GM13977 (cell line): ENCODE measurements at regions not wholly inside any gene's neighbourhood (a gene's known extent, or its start where the extent isn't known, plus 50 kb on each side); places are given as distances from the start of the nearest gene placed in this dataset.

Source experiments
- DNase-seq: peaks from one replicate; pipeline ENCODE4 v3.0.0; 2012; ENCODE audit warnings: low spot score
- in situ Hi-C: fragments of 300-500 bp; cut with MboI; formaldehyde crosslinking; loops from one replicate; pipeline ENCODE4 v1.12.0; 2022; ENCODE audit warnings: low sequenced_read_pairs, low pct_unique_long_range_greater_than_20kb, mixed read lengths, inconsistent platforms; ENCODE audit not compliant: unreplicated experiment
- TF ChIP-seq, protein P1 (sequence below): IDR thresholded peaks from 2 replicates; pipeline ENCODE4 v1.5.1; 2012; ENCODE audit warnings: mild to moderate bottlenecking, control low read depth; ENCODE audit not compliant: insufficient read depth; ENCODE audit errors: extremely low read depth, missing control alignments

DNA sequence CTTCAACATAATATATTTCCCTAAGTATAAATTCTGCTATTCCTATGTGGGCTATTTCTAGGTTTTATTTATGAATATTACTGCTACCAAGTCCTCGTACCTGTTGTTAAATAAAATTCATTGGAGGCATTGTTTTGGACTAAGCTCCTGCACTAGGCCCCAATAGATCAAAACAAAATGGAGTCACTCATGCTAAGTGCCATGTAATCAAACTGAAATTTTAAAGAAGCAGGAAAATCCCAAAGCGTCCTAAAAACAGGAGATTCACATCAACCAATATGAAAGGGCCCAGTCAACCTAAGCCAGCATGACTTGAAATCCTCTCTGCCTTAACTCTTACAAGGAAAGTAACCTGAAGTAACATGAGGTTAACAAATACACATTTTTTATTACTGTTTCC lies 743.2 kb downstream of the TRAM1L1 start:
- DNase-seq = no peak
- TF ChIP-seq, protein P1, sequence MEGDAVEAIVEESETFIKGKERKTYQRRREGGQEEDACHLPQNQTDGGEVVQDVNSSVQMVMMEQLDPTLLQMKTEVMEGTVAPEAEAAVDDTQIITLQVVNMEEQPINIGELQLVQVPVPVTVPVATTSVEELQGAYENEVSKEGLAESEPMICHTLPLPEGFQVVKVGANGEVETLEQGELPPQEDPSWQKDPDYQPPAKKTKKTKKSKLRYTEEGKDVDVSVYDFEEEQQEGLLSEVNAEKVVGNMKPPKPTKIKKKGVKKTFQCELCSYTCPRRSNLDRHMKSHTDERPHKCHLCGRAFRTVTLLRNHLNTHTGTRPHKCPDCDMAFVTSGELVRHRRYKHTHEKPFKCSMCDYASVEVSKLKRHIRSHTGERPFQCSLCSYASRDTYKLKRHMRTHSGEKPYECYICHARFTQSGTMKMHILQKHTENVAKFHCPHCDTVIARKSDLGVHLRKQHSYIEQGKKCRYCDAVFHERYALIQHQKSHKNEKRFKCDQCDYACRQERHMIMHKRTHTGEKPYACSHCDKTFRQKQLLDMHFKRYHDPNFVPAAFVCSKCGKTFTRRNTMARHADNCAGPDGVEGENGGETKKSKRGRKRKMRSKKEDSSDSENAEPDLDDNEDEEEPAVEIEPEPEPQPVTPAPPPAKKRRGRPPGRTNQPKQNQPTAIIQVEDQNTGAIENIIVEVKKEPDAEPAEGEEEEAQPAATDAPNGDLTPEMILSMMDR = no peak
- in situ Hi-C loops = no loop called here

DNA sequence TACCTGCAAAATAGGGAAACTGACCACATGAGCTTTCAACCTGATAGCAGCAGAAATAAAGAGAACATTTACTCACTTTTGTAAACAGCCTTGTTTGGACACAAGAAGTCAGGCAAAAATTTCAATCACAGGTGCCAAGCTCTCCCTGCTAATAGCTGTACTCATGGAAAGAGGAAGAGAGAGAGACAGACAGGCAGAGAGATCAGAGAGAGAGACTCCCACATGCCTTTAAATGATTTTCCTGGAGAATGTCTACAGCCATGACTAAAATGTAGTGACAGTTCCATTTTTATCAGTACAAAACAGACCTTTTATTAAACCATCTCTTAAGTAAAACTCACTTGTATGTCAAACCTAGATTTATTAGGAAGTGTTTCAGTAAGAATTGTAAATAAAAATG lies 752.9 kb downstream of the TRAM1L1 start:
- DNase-seq = no peak
- in situ Hi-C loops = no loop called here
- TF ChIP-seq, protein P1 = no peak

DNA sequence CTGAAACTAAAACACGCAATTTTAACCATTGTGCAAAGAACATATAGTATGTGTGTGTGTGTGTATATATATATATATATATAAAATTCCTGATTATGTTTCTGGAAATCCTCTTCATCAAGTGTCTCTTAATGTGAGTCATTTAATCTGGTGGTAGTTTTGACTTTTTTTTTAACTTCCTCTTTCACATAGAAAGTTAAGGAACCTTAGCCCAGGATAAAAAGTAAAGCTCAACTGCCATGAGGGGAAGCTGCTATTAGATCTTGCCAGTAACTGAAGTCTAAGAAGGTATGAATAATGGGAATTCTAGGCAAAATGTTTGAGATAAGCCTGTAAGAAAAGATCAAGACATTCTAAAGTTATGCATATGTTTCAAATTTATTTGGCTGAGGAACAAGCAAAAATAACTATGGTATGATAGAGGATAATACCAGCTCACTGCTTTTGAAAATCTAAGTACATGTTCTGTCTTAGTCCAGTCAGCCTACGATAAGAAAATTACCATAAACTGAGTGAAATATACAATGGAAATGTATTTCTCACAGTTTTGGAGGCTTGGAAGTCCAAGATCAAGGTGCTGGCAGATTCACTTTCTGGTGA lies 757.0 kb downstream of the TRAM1L1 start:
- in situ Hi-C loops = no loop called here
- TF ChIP-seq, protein P1 = no peak
- DNase-seq = no peak

DNA sequence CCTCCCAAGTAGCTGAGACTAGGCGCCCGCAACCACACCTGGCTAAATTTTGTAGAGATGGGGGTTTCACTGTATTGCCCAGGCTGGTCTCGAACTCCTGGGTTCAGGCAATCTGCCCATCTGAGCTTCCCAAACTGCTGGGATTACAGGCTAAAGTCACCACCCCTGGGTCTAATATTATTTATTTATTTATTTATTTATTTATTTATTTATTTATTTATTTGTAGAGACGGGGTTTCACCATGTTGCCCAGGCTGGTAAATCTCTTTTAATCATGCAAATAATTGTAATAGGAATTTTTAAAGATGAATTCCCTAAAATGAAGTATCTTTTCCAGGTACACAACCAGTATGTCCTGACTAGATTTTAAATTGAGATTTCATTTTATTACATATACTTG lies 761.8 kb downstream of the TRAM1L1 start:
- TF ChIP-seq, protein P1 = no peak
- in situ Hi-C loops = no loop called here
- DNase-seq = no peak

DNA sequence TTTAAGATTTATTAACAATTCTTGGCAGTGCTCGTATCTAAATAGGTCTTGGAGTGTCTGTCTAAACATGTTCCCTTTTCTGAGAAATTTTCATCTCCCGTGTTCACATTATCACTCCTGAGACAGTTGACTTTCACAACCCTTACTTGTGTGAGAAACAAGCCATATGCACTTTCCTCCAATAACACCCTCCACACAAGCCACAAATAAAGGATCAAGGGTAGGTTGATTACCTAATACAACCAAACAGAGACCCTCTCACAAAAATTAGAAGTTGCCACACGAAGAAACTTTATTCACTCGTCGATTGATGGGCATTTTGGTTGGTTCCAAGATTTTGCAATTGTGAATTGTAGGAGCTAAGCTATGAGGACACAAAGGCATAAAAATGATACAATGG lies 763.9 kb downstream of the TRAM1L1 start:
- no peak for DNase-seq
- in situ Hi-C loops = no loop called here
- TF ChIP-seq, protein P1 = no peak

DNA sequence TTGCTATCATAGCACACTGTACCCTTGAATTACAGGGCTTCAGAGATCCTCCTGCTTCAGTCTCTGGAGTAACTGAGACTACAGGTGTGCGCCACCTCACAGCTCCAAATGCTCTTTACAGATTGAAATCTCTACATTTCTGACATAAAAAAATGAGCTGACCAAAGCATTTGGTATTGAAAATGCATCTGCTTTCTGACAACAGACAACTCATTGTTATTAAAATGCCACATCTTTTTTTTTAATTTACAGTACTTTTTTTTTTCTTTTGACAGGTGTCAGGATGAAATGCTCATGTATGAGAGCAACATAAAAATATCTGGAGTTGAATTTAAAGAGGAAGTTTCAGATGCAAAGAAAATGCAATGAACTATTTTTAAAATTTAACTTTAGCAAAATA lies 764.5 kb downstream of the TRAM1L1 start:
- TF ChIP-seq, protein P1 = no peak
- in situ Hi-C loops = no loop called here
- DNase-seq = no peak
